Retina (tissue), 1 donor: ENCODE measurements at regions not wholly inside any gene's neighbourhood (a gene's known extent, or its start where the extent isn't known, plus 50 kb on each side); places are given as distances from the start of the nearest gene placed in this dataset.
"Not testable (repeated sequence)": the region's sequence is repeated elsewhere in the genome, so short reads cannot be mapped to it uniquely, and the experiment has no call there.

Experiments
- DNase-seq: peaks from one replicate; pipeline ENCODE4 v3.0.0-alpha.2; 2016

DNA sequence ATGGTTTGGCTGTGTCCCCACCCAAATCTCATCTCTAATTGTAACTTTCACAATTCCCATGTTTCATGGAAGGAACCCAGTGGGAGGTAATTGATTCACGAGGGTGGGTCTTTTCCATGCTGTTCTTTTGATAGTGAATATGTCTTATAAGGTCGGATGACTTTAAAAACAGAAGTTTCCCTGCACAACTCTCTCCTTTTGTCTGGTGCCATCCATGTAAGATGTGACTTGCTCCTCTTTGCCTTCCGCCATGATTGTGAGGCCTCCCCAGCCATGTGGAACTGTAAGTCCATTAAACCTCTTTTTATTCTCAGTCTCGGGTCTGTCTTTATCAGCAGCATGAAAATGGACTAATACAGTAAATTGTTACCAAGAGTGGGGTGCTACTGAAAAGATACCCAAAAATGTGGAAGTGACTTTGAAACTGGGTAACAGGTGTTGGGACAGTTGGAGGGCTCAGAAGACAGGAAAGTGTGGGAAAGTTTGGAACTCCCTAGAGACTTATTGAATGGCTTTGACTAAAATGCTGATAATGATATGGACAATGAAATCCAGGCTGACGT, 251.4 kb upstream of the GK2 start:
- DNase-seq: not testable (repeated sequence)

DNA sequence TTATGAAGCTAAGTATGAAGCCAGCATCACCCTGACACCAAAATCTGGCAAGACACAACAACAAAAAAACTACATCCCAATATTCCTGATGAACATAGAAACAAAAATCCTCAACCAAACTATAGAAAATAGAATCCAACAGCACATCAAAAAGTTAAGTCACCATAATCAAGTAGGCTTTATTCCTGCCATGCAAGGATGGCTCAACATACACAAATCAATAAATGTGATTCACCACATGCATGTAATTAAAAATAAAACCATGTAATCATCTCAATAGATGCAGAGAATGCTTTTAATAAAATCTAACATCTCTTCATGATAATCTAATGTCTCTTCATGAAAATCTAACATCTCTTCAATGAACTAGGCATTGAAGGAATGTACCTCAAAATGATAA, 249.4 kb upstream of the GK2 start:
- DNase-seq: no peak

DNA sequence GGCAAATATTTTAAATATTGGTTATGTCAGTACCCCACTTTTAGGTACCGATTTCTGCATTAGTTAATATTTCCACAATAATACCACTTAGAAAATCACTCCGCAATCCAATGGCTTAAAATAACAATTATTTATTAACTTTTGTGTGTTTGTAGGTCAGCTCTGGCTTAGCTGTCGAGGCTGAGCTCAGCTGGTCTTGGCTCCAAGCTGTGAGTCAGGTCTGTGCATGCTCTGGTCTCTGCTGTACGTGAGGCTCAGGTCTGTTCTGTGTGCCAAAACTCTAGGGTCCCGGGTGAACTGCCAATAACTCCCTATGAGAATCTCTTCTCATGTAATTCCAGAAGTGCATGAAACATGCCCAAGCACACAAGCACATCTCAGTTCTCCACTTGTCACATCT, 245.8 kb upstream of the GK2 start:
- no peak for DNase-seq

DNA sequence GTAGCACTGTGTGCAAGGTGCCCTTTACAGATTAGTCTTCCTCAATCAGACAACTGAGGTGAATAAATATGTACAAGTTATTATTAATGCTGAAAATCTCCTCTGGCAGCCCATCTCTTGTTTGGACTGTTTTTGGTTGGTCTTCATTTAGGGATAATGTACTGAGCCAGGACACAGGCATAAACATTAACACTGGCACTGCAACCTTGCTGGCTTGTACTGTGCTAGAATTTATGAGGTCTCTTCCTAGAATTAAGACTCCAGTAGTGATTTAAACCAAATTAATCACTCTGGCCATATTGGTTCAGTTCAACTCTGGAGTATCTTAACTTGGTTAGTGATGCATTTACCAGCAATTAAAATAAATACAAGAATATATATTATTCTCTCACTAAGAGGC, 244.7 kb upstream of the GK2 start:
- DNase-seq: no peak

DNA sequence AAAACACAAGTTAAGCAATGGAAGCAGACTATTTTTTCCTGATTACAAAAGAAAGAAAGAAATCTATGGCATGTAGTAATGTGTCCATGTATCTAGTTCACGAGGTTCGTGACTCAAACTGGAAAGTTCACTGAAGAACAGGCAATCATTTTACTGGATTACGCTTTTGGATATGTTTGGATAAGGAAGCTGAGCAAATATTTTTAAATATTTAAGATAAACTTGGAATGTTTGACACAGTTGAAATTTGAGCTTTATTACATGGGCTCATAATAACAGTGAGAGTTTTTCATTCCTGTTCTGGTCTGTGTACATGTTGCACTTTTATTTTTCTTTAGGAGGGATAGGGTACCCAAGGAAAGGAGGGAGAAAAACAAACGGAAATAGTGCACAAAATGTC, 244.2 kb upstream of the GK2 start:
- no peak for DNase-seq

DNA sequence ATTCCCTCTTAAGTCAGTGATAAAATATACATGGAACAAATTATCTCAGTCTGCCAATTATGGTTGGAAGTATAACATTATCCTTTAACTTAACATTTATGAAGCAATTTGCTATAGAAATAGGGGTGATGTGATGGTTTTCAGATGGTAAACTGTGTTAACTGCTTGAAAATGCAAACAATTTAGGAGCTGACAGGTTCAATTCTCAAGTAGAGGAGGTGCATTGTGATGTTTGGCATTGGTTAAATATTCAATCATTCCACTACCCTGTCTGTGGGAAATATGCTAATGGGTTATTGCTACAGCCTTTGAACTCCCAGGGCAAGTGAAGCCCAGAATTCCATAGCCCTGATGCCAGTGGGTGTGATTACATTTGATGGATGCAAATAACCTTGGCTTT, 243.4 kb upstream of the GK2 start:
- no peak for DNase-seq

DNA sequence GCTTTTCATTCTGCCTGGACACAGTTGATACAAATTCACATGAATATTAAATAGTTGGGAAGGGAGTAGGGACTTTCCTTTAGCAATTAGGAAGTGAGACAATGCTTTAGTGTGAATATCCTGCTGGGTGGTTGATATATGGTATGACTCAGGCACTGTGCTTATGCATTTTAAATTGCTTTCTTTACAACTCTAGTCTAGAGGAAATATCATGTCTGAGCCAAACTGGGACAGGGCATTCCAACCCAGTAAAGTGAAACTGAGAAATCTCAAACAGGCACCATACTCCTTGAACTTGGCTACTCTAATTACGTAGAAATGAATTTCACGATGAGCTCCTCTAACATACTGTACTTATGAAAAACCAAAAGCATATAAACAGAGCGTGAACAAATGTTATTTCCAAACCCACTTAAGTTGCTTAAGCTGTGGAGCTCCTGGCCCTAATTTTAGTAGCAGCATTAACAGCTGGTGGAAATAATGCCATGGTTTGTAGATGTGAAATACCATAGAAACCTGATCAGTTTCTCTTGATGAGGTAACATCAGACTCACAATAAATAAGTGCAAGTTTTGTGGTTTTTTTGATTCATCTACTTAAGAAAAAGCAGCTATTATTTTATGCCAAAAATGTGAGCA, 242.9 kb upstream of the GK2 start:
- no peak for DNase-seq

DNA sequence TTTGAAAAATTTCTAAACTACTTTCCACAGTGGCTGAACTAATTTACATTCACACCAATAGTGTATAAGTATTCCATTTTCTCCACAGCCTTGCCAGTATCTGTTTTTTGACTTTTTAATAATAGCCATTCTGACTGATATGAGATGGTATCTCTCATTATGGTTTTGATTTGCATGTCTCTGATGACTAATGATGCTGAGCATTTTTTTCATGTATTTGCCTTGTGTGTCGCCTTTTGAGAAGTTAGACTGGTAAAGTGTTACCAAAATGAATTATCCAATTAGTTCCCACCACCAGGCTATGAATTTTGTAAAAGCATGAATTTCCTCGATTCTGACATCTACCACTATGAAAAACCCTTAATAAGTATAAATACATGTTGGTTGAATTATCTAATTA, 242.2 kb upstream of the GK2 start:
- DNase-seq: no peak

DNA sequence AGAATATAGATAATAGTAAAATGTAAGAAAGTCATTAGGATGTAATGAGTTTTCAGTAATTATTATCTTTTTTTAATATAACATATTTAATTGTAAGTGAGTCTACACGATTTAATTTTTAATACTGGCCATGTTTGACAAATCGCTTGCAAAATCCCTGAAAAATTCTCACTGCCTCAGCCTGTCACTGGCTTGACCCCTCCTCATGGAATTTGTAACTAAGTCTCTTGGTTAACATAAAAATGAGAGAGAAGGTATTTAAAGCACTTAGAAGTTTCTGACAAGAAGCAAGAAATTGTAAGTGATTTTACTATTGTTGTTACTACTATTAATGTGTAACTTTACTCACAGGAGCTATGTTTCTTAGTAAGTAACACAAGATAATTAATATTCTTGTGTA, 237.9 kb upstream of the GK2 start:
- DNase-seq: no peak

DNA sequence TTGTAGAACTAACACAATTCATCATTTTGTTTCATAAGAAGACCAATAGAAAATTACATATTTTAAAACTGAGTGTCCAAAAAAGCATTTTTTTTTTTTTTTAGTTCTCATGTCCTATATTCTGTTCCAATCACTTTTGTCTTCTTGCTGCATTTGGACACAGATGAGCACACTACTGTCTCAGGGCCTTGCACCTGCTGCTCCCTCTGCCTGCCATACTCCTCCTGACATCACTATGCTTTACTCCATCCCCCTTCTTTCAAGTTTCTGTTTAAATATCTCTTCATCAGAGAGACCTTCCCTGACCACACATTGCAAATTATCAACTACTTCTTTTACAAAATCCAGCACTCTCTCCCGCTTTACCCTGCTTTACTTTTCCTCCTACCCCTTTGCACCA, 230.7 kb upstream of the GK2 start:
- no peak for DNase-seq

DNA sequence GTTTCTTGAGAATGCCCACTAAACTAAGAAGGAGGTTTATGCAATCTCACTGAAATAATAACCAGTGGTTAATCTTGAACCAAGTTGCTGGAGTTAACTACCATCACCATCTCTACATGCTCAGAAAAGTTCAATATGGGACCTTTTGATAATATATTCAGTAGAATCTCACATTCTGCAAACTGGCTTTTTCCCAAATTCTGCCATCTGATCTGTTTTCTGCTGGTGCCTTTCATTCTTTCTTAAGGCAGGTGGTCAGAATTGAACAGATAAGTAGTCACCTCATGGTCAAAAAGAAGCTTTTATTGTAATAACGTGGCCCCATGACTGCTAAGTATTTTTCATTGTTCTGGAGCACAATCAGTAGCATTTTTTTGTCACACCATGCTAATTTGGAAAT, 229.0 kb upstream of the GK2 start:
- no peak for DNase-seq

DNA sequence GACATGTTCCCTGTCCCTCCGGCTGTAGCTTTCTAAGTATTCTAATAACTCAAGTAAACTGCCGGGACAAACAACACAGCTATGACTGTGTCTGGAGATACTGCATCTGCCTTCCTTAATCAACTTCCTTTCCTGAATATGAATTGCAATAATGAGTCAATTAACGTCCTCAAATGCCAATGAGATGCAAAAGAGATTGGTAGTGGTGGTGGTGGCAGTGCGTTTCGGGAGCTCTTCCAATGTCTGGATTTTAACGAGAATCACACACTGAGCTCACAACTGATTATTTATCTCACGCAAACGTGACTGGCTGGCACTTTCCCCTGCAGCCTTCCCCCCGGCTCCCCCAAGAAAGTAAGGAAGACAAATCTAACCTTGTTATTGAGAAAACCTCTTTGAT, 226.1 kb upstream of the GK2 start:
- no peak for DNase-seq

DNA sequence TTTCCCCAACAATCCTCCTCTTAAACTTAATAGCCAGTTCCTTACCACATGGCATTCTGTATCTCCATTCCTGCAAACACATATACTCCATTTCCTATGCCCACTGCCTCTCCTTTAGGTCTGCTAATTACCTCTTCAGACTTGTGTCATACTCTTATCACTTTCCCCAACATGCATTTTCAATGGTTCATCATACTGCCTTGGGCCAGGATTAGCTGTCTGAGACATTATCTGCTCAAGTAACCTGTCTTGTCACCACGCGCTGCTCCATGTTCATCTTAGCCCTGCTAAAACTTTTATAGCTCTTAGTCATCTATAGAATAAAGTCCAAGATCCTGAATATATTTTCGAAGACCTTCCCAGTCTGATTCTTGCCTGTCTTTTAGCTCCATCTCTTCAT, 224.1 kb upstream of the GK2 start:
- no peak for DNase-seq

DNA sequence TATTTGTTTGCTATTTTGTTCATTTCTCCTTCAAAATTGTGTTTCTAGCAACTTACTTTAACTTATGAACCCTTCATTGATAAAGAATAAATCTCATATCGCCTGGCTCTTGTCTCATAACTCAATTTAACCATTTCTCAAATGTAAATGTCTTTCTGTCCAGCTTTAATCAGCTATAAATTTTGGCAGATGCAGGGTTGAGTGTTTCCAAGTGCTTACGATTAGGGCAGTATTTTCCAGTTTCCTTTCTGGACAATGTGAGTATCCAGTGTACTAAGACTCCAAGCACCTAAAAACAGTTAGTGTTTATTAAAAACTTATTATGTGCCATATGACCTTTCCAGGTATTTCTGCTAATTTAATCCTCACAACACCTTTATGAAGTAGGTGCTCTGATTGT, 218.6 kb upstream of the GK2 start:
- no peak for DNase-seq

DNA sequence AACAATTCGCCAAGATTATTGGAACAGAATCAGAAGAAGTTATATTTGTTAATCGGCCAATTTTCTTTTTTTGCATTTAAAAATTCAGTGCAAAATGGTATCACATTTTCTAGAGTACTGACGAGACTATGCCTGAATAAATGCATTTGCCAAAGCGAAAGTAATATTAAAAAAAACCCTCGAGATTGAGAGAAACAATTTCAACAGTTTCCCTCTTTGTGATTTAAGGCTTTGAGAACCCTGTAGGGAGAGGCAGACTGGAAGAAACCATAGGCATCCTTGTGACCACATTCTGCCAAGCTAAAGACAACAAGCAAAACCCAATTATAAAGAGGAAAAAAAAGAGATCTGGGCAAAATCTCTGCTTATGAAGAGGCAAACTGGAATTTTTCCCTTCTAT, 218.1 kb upstream of the GK2 start:
- no peak for DNase-seq

DNA sequence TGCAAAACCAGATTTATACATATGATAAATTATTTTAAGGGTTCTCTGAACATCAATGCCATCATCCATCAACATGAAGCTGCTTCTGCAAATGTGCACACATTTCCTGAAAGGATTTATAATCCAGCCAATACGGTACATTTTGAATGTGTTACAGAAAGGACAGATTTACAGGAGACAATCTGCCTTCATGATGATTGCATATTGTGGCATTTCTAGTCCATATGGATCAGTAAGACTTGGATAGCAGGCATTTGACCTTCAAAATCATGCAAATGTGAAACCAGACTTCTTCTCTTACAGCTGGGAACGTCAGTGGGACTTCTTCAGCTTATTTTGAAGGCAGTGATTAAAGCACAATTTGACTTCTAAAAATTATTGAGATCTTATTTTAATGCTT, 217.3 kb upstream of the GK2 start:
- no peak for DNase-seq

DNA sequence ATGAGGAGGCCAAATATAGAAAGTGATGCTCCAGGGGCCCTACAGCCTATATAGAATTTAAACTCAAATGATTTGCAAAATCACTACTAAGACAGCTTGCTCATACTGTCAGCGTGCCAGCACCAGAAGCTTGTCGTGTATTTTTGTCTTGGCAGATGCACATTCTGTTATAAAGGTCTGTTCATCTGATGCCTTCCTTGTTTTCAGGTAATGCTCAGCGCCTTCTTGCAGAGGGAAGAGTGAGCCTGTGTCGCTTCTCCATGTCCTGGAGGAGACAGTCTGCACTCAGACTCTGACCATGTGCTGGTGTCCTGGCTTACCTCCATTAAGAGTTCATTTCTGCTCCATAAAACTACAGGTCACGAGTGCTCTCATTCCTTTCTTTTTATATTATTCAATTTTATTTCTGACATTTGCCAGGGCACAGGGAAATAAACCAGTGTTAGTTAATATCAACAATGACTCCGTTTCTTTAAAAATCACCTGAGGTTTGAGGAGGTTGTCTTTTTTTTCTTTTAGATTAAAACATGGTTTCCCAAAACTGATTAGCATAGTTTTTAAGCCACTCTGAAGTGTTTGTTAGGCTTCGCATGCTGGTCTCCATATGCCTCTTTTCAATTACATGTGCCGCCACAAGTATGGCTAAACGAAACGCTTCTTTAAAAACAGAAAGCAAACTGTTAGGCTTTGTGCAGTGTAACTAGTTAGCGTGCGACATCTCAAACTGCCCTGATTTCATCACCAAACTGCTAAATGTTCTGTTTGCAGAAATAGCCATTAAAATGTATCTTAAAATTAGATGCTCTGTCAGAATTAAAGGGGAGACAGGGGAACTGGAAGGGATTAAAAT, 215.2 kb upstream of the GK2 start:
- no peak for DNase-seq

DNA sequence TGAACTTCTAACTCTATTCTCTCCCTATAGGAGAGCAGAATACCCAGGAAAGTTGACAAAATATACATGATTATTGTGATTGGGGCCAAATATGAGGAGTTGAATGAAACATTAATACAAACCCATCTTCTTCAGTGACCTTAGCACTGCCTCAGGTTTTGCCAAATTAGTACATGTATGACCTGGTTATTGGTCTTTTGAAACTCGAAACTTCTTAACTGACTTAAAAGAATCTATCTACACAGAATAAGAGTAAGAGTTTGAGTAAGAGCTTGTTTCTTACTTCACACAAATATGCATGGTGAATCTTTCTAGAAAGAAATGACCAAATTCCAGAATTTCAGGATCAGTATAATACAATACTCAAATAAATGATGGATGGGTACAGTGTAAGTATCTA, 213.0 kb upstream of the GK2 start:
- DNase-seq: no peak

DNA sequence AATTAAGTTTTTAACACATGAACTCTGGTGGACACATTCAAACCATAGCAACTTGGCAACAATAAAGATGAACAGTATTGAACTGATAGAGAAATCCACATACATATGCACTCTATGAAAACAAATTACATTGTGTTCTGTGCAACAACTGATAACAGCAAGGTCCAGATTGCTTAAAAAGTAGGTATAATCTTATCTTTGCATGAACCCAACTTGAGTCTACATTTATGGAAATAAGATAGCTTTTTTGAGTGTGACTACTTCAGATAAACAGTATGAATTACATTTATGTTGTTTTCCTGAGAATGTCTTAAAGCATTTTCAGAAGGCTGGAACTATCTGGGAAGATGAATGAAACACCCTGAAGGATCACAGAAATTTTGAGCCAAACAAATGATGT, 212.6 kb upstream of the GK2 start:
- DNase-seq: no peak

DNA sequence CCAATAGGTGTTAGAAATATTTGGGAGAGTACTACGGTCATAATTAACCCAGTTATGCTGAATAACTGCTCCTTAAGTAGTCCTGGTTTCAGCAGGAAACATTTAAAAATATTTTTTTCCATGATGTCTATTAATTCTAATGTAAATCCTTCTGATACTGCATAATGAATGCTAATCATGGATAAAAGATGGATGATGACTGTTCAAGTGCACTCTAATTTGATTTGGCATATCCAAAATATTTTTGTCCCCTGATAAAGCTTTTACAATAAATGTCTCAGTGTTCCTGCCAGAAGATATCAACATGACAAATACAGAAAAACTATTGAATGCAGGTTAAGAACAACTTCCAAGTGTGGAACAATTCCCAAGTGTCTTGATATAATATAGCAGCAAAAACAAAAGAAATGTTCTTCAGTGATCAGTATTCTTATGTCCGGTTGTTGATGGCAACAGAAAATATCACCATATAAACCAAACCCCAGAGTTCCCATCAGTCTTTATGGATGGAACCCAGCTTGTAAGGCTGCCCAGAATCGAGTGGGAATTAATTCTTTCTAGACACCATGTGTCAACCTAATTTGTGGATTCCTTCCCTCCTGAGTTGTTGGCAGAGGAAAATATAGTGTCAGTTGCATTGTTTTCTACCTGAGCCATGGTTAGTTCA, 205.4 kb upstream of the GK2 start:
- no peak for DNase-seq

DNA sequence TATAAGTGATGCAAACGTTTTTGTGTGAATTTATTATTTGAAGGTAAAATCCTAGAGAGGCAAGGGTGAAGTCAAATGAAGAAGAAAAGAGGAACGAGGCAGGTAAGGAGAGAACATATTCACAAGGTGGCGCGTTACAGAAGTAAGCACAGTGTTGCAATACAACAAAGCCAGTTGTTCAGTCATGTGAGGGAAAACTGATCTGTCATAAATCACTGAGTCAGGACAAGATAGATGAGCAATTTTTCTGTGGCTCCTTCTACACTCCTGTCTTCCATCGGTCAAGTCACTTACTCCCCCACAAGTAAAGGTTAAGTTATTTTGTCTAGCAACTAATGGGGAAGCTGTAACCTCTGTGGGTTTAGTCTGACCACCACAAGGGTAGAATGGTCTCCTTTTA, 203.0 kb upstream of the GK2 start:
- DNase-seq: no peak

DNA sequence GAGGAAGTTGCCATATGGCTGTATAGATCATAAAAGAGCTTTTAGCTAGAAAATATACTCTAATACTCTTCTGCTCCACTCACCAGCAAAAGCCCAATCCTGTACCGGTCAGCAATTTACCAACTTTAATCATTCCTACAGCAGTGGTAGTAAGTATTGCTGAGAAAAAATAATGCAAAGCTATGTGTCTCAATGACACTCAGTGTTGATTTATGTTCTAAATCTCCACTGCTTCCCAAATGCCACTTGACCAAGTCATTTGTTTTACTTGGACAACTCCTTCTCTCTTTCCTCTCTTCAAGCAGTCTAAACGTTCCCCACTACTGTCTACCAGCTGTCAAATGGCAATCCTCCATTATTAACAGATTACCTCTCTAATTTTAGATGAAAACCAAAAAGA, 201.8 kb upstream of the GK2 start:
- no peak for DNase-seq

DNA sequence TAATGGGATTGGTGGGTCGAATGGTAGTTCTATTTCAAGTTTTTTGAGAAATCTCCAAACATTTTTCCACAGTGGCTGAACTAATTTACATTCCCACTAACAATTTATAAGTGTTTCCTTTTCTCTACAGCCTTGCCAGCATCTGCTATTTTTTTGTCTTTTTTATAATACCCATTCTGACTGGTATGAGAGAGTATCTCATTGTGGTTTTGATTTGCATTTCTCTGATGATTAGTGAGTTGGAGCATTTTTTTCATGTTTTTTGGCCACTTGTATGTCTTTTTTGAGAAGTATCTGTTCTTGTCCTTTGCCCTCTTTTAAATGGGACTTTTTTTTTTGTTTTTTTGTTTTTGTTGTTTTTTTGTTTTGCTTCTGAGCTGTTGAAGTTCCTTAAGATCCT, 200.0 kb upstream of the GK2 start:
- no peak for DNase-seq

DNA sequence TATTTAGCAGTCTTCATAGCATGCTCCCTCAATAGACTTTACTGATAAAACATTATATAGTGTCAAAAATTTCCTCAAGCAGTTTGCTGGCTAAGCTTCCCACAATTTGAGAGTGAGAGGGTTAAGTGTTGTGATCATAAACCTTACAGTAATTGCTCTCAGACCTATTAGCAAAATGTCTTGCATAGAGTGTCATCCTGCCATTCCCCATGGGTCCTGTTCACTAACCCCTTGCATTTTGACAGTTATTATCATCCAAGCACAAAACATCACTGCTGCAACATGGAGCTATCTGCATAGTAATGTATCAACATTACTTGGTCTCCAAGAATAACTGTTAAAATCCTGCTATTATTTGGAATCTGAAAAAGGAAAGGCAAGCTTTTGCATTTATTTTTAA, 196.1 kb upstream of the GK2 start:
- DNase-seq: no peak
